Right lobe of liver (tissue), 6 donors: ENCODE measurements at regions not wholly inside any gene's neighbourhood (a gene's known extent, or its start where the extent isn't known, plus 50 kb on each side); places are given as distances from the start of the nearest gene placed in this dataset.
A peak's percentile ranks its signal among the peaks of the same experiment; 100 is the strongest.

Experiments
- ATAC-seq, 4 donors: fragments of 200-7000 bp; cut with Tn5 transposase; one replicate each; pipeline ENCODE4 v1.9.1; 2020; ENCODE audit warnings: mild to moderate bottlenecking in 4 of 4, moderate library complexity in 4 of 4
- DNase-seq, 3 donors: peaks; one replicate each; pipeline ENCODE4 v3.0.0-alpha.2; 2020
- H3K27ac ChIP-seq, 3 donors: fragments of 200-600 bp; one replicate each; pipeline ENCODE4 v1.8.0; 2022
- H3K27me3 ChIP-seq, 2 donors: fragments of 200-600 bp; one replicate each; pipeline ENCODE4 v1.8.0; 2022
- H3K36me3 ChIP-seq, 4 donors: fragments of 200-600 bp; sonication (generic) in 1 of 4; one replicate each; pipeline versions ENCODE4 v1.5.1 to v1.8.0; 2017 to 2022; ENCODE audit warnings: control low read depth in 1 of 4
- H3K4me1 ChIP-seq, 4 donors: fragments of 200-600 bp; sonication (generic) in 1 of 4; one replicate each; pipeline versions ENCODE4 v1.5.1 to v1.8.0; 2017 to 2022; ENCODE audit warnings: control low read depth in 1 of 4
- H3K4me3 ChIP-seq, 3 donors: fragments of 200-600 bp; one replicate each; pipeline ENCODE4 v1.8.0; 2022
- H3K9me3 ChIP-seq, 4 donors: fragments of 200-600 bp; sonication (generic) in 1 of 4; one replicate each; pipeline versions ENCODE4 v1.5.1 to v1.8.0; 2017 to 2022; ENCODE audit warnings: control low read depth in 1 of 4
- POLR2A ChIP-seq: fragments of 450-650 bp; IDR thresholded peaks from one replicate; pipeline ENCODE4 v1.6.1; 2017; ENCODE audit warnings: antibody characterized with exemption, mild to moderate bottlenecking
- WGBS: methylation state at CpG from one replicate; pipeline ENCODE4 v1.1.6; 2018; ENCODE audit warnings: low coverage, low lambda C conversion rate; ENCODE audit not compliant: insufficient coverage; ENCODE audit errors: missing lambda C conversion rate; 5-methylcytosine and 5-hydroxymethylcytosine counted together
- intact Hi-C, 2 donors: fragments of 100-400 bp; cut with DNase I; formaldehyde crosslinking; loops; one replicate each; pipeline versions ENCODE4 v1.11.2 to v1.14.1; 2022
- TF ChIP-seq, protein P1 (sequence below), 4 donors: fragments of 200-600 bp in 3 of 4; fragments of 450-650 bp in 1 of 4; IDR thresholded peaks; one replicate each; pipeline versions ENCODE4 v1.5.1 to v1.8.0; 2016 to 2022; ENCODE audit warnings: antibody characterized with exemption in 4 of 4, mild to moderate bottlenecking in 2 of 4
- donor health status: DM: no; HTN: yes; CAD: no.
- donor health status: DM: no; HTN: no; CAD: no.
- donor health status: DM: no; HTN: no; CAD: no.
- donor health status: DM: no; HTN: yes; CAD: no.
- donor health status: DM: no; HTN: yes; CAD: no.

DNA sequence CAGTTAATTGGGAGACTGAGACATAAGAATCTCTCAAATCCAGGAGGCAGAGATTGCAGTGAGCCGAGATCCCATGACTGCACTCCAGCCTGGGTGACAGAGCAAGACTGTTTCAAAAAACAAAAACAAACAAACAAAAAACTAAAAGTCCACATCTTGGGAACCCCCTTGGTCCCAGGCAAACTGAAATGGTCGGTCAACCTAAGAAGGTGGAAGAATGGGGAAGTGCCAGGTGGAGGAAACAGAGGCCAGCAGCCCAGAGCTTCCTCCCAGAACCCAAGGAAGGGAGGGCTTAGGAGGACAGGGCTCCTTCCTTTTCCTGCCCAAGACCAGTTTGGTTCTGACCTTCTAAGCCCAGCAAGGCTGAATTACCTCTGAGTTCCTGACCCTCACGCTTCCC lies 121.0 kb upstream of the FUT8 start:
- Histone ChIP-seq H3K4me3 (no peak overlapping the region), H3K4me1 (no peaks in the 10 kb centered on the region), H3K36me3 (no peaks in the 10 kb centered on the region), H3K27me3 (no peaks in the 10 kb centered on the region), H3K9me3 (no peaks in the 10 kb centered on the region), H3K27ac (no peak overlapping the region)
- peak in 1 of 4 donors; percentile 15 for ATAC-seq
- no peak for DNase-seq
- TF ChIP-seq, protein P1, sequence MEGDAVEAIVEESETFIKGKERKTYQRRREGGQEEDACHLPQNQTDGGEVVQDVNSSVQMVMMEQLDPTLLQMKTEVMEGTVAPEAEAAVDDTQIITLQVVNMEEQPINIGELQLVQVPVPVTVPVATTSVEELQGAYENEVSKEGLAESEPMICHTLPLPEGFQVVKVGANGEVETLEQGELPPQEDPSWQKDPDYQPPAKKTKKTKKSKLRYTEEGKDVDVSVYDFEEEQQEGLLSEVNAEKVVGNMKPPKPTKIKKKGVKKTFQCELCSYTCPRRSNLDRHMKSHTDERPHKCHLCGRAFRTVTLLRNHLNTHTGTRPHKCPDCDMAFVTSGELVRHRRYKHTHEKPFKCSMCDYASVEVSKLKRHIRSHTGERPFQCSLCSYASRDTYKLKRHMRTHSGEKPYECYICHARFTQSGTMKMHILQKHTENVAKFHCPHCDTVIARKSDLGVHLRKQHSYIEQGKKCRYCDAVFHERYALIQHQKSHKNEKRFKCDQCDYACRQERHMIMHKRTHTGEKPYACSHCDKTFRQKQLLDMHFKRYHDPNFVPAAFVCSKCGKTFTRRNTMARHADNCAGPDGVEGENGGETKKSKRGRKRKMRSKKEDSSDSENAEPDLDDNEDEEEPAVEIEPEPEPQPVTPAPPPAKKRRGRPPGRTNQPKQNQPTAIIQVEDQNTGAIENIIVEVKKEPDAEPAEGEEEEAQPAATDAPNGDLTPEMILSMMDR (IDR thresholded peaks at IDR 0.05): no peak
- no peak for TF ChIP-seq POLR2A
- intact Hi-C loops: no loop called here
- WGBS: 54% methylated on average over 3 of the region's 3 CpGs

DNA sequence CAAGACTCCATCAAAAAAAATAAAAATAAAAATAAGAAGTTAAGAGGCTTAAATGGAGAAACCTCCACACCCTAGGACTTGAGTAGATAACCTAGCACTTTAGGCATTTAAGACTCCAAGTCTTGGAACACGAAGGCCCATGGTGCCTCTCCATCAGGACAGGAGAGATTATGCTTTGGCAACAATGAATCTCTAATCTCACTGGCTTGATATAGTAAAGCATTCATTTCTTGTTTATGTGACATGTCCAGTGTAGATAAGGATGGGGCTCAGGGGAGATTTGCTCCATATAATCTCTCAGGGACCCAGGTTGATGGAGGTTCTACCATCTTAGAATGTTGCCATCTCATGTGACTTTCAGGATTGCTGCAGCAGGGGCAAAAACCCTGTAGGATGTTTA lies 117.7 kb upstream of the FUT8 start:
- ATAC-seq (no peak), DNase-seq (no peak)
- Histone ChIP-seq H3K36me3 (no peaks in the 10 kb centered on the region), H3K4me1 (no peaks in the 10 kb centered on the region), H3K4me3 (no peak overlapping the region), H3K27me3 (no peaks in the 10 kb centered on the region), H3K9me3 (no peaks in the 10 kb centered on the region), H3K27ac (no peak overlapping the region)
- intact Hi-C loops: no loop called here
- 94% methylated on average over 1 of the region's 1 CpG for WGBS
- TF ChIP-seq, protein P1 (IDR thresholded peaks at IDR 0.05): no peak
- TF ChIP-seq POLR2A: no peak

DNA sequence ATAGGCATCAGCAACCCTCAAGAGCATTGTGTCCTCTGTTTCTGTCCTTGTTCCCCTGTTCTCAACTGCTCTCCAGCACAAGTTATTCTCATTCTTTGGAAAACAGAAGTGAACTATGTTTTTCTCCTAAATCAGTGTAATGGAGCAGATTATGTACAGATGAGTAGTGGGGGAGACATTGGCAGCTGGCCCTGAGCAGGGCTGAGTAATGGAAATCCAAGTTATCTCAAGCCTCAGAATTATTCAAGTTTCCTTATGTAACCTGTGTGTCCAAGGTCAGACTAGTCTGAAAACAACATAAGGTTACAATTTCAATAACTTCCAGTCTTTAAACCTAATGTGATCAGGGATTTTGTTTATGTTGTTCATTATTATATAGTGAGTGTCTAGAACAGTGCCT lies 116.1 kb upstream of the FUT8 start:
- intact Hi-C loops: no loop called here
- no peaks in the 10 kb centered on the region for H3K9me3 ChIP-seq
- H3K4me1 ChIP-seq: no peaks in the 10 kb centered on the region
- H3K4me3 ChIP-seq: no peak overlapping the region
- no peak for ATAC-seq
- no peak overlapping the region for H3K27ac ChIP-seq
- no peaks in the 10 kb centered on the region for H3K27me3 ChIP-seq
- no peak for TF ChIP-seq POLR2A
- TF ChIP-seq, protein P1 (IDR thresholded peaks at IDR 0.05): no peak
- H3K36me3 ChIP-seq: no peaks in the 10 kb centered on the region
- DNase-seq: no peak

DNA sequence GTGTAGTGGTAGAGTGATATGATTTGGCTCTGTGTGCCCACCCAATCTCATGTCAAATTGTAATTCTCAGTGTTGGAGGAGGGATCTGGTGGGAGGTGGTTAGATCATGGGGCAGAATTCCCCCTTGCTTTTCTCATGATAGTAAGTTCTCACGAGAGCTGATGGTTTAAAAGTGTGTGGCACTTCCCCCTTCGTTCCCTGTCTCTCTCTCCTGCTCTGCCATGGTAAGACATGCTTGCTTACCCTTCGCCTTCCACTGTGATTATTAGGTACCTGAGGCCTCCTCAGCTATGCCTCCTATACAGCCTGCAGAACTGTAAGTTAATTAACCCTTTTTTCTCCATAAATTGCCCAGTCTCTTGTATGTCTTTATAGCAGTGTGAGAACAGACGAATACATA lies 115.7 kb upstream of the FUT8 start:
- intact Hi-C loops: no loop called here
- no peak for TF ChIP-seq POLR2A
- TF ChIP-seq, protein P1 (IDR thresholded peaks at IDR 0.05): no peak
- Histone ChIP-seq H3K4me3 (no peak overlapping the region), H3K9me3 (no peaks in the 10 kb centered on the region), H3K36me3 (no peaks in the 10 kb centered on the region), H3K4me1 (no peaks in the 10 kb centered on the region), H3K27ac (no peak overlapping the region), H3K27me3 (no peaks in the 10 kb centered on the region)
- DNase-seq: no peak
- WGBS: 59% methylated on average over 4 of the region's 4 CpGs
- ATAC-seq: no peak

DNA sequence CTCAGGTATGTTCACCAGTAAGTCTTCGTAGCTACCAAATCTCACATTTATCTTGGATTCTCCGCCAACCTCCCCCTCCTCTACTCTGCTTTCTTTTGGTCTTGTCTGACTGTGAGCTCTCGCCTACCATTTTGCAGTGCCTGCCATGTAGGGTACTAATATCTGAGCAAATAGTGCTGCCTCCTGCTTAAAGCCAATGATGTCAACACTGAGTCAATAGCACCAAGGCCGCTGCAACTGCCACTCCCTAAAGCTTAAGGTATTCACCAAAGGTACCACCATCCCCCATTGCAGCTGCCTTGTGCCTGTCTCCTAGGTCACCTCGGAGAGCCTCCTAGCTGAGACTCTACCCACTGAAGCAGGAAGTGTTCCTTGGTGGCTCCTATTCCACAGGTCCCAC lies 114.8 kb upstream of the FUT8 start:
- intact Hi-C loops: no loop called here
- 72% methylated on average over 4 of the region's 5 CpGs for WGBS

More for the DNA sequence above, 114.8 kb upstream of the FUT8 start:
- H3K36me3 ChIP-seq: no peaks in the 10 kb centered on the region
- ATAC-seq (no peak), DNase-seq (no peak)
- H3K9me3 ChIP-seq: no peaks in the 10 kb centered on the region
- no peaks in the 10 kb centered on the region for H3K27me3 ChIP-seq
- H3K4me1 ChIP-seq: no peaks in the 10 kb centered on the region
- no peak for TF ChIP-seq POLR2A
- TF ChIP-seq, protein P1 (IDR thresholded peaks at IDR 0.05): no peak
- no peak overlapping the region for H3K27ac ChIP-seq
- no peak overlapping the region for H3K4me3 ChIP-seq
